Body of pancreas (tissue), 4 donors: ENCODE measurements at regions not wholly inside any gene's neighbourhood (a gene's known extent, or its start where the extent isn't known, plus 50 kb on each side); places are given as distances from the start of the nearest gene placed in this dataset.

Experiments used
- CTCF ChIP-seq, 7 experiments: fragments of 450-650 bp in 4 of 7; fragments of 200-600 bp in 3 of 7; sonication (generic) in 3 of 7; IDR thresholded peaks; one replicate each; pipeline ENCODE4 v1.5.1; 2016 to 2019; ENCODE audit warnings: antibody characterized with exemption in 7 of 7
- POLR2A ChIP-seq, 3 donors: fragments of 450-650 bp; IDR thresholded peaks; one replicate each; pipeline ENCODE4 v1.6.1; 2016; ENCODE audit warnings: antibody characterized with exemption in 3 of 3, mild to moderate bottlenecking in 2 of 3

GRCh38 chr2:235305678-235306077, 188.2 kb upstream of the AGAP1 start:
- TF ChIP-seq CTCF (IDR thresholded peaks at IDR 0.05) (no peak), POLR2A (IDR thresholded peaks at IDR 0.05) (no peak)
